GM19240 (cell line): ENCODE measurements at regions not wholly inside any gene's neighbourhood (a gene's known extent, or its start where the extent isn't known, plus 50 kb on each side); places are given as distances from the start of the nearest gene placed in this dataset.

Source experiments
- DNase-seq: peaks from one replicate; pipeline ENCODE4 v3.0.0; 2011; ENCODE audit warnings: low spot score; ENCODE audit not compliant: insufficient read length

DNA sequence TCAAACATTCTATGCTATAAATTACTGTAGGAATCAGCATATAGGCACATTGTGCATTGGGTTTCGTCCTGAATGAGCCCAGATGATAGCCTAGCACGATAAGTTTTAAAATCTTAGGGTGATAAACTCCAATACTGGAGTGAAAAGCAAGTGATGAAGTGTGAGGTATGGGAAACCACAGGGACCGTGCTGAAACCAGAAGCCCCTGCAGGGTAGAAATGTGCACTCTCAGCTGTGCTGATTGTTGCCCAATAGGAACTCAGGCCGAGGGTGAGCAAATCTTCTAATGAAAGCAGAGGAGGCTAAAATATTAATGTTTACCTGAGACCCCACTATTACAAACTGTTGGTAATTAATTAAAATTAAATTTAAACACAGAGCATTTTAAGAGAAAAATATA is 1486.6 kb downstream of the AACS start:
- no peak for DNase-seq

DNA sequence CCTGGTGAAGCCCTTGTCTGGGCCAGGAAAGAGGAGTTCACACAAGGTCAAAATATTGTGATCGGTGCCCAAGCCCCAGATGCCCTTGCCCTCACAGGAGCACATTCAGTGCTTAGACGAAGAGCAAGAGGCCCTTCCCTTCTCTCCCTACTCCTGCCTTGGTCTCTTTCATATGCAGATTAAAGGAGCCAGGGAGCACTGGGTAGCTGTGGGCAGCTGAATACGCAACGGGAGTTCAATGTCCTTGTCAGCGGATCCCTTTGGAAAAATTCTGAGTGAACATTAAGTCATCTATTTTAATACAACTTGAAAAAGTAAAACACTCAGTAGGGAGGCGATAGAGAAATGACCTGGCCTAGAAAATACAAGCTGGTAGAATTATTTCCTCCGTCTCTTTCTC is 1489.4 kb downstream of the AACS start:
- no peak for DNase-seq

DNA sequence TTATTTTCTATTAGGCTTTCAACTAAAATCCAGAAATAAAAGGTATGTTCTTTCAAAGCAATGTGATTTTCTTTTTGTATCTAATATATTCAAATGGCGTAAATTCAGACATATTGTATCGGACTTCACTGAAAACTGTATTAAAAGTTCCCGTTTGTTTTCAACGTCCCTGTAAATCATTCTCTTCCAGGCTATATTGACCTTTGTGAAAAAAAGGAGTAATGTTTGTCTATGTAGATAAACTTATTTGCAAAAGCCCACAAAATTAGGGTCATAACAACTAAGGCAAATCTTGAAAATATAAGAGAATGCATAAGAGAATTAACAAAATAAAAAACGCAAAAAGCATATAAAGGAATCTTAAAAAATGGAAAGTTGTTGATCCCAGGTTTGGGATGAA is 1492.4 kb downstream of the AACS start:
- no peak for DNase-seq

GRCh38 chr12:126558219-126558618 is 1493.0 kb downstream of the AACS start:
- no peak for DNase-seq

- no peak for DNase-seq
Observed at GRCh38 chr12:126558810-126559209, 1493.6 kb downstream of the AACS start.

DNA sequence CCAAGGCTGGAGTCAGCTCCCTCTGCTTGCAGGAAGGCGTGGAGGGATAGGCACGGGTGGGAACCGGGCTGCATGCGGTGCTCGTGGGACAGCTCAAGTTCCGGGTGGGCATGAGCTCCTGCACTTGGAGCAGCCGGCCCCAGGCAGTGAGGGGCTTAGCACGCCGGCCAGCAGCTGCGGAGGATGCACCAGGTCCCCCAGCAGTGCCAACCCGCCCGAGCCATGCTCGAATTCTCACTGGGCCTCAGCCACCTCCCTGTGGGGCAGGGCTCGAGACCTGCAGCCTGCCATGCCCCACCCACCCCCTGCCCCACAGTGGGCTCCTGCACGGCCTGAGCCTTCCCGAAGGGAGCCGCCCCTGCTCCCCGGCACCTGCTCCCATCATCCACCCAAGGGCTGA is 1501.8 kb downstream of the AACS start:
- DNase-seq, result no peak

DNA sequence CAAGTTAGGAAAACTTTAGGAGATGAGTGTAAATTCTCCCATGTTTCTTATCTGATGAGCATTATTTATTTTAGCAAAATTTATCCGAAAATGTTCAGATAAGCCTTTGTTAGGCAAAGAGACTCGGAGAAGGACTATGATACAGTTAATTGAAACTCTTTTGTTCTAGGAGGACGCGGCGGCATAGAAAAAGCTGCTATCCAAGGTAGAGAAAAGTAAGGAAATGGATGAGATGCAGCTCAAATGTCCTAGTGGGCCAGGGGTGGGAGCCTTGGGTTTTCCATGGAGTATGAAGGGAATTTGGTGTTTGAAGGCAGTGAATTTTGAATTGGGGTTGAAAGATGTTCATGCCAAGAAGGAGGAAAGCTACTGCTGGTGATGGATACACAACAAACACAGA is 1504.5 kb downstream of the AACS start:
- DNase-seq, result no peak

- no peak for DNase-seq
Observed at GRCh38 chr12:126570566-126570965, 1505.3 kb downstream of the AACS start.

- DNase-seq, result no peak
Observed at GRCh38 chr12:126572170-126572569, 1506.9 kb downstream of the AACS start.

GRCh38 chr12:126581655-126582054 is 1516.4 kb downstream of the AACS start:
- no peak for DNase-seq

GRCh38 chr12:126582231-126582630 is 1517.0 kb downstream of the AACS start:
- no peak for DNase-seq

- no peak for DNase-seq
Observed at GRCh38 chr12:126588586-126589249, 1523.5 kb downstream of the AACS start.

GRCh38 chr12:126591533-126591932 is 1526.3 kb downstream of the AACS start:
- DNase-seq, result no peak

DNA sequence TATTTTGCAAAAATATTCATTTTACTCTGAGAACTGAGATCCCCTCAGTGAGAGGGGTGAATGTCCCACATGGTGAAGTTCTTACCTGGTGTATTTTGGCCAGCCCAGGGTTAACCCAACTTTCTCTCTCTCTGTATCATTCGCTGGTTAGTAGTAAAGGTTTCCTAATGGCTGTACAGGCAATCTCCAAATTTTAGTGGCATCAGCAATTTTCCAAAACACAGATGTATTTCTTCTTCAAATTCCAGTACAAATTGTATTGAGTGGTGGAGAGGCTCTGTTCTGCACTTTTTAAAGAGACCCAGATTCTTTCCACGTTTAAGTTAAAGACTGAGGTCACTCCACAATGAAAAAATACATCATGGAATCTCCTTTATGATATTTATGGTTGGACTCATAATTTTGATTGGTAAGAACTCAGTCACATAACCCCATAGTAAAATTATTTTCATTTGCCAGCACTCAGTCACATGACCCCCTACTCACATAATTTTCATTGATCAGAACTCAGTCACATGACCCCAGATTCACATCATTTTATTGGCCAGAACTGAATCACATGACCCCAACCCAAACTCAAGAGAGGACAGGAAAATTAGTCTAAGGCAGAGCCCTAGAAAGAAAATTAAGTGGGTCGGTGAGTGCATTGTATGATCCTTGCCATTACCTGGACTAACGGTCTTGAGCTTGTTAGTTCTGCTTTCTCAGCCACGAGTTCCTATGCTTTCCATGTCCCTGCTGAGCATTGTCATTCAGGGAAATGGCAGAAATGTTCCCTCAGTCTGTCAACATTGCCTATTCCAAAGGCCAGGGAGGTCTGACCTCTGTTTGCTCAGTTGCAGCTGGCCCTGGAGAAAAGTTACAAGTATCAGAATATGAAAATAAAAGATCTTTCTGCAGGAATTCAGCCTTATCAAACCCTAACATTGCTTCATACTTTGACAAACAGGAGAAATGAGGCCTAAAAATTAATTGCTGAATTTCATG is 1536.2 kb downstream of the AACS start:
- DNase-seq, result no peak

DNA sequence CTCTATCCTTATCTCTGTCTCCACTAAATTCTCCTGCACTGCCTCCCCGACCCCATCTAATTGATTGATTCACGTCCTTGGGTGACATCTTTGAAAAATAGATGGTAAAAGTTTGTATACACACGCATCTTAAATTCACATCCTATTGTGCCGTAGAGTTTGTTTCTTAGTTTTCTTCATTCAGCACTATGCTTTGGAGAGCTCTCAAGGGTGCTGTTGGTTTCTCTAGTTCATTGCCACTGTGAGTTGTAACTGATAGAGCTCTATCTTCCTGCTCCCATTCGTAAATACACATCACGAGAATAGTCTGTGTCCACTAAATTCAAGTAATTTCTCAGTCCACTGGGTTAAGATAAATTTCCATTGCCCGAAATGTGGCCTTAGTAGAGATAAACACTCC is 1537.4 kb downstream of the AACS start:
- no peak for DNase-seq

GRCh38 chr12:126607157-126607556 is 1541.9 kb downstream of the AACS start:
- no peak for DNase-seq

DNA sequence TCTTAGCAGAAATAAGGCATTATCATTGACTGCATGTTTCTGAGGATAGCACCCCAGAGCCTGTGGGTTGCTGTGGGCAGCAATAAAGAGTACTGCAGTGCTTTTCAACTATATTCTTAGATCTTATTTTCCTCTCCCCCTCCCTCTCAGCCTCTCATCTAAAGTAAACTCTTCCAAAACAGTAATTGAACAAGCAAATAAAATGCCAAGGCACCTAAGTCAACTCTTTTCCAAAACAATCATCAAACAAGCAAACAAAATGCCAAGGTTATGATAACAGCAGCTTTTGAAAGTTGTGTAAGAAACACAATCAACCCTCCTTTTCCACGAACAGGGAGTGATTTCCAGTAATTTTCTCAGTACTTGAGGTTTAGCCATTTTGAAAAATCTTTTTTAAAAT is 1542.6 kb downstream of the AACS start:
- no peak for DNase-seq

- no peak for DNase-seq
Observed at GRCh38 chr12:126608607-126609175, 1543.5 kb downstream of the AACS start.

DNA sequence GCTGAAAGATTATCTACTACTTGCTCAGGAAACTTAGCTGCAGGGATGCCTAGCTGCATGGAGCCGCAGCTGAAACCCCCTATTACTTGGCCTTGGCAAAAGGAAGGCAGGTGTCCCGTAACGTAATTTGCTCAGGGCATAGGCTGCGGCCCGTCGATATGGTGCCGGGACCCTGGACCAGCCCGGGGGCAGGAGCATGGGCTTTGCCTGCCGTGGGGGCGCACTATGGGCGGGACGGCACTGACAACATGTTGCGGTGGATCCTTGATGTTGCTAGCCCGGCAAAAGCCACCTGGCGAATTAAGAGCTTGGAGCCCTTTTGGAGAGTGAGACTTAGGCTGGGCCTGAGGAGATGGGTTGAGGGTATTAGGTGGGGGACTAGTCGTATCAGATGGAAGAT is 1551.2 kb downstream of the AACS start:
- no peak for DNase-seq

GRCh38 chr12:126617312-126617711 is 1552.1 kb downstream of the AACS start:
- no peak for DNase-seq

DNA sequence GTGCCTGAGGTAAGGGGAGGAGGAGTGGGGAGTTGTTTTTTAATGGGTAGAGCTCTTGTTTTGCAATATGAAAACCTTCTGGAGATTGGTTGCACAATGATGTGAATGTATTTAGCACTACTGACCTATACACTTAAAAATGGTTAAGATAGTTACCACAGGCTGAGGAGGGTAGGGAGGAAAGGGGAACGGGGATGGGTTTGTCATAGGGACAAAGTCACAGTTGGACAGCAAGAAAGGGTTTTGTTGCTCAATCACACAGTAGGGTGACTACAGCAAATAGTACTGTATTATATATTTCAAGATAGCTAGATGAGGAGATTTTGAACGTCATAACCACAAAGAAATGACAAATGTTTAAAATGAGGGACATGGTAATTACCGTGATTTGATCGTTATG is 1562.4 kb downstream of the AACS start:
- DNase-seq, result no peak

- no peak for DNase-seq
Observed at GRCh38 chr12:126636821-126637220, 1571.6 kb downstream of the AACS start.
